HT1080 (cell line): ENCODE measurements at regions not wholly inside any gene's neighbourhood (a gene's known extent, or its start where the extent isn't known, plus 50 kb on each side); places are given as distances from the start of the nearest gene placed in this dataset.

Source experiments
- DNase-seq: peaks from one replicate; pipeline ENCODE4 v3.0.0-alpha.2; 2015; ENCODE audit warnings: low read depth

- no peak for DNase-seq
Measured at GRCh38 chr10:28810057-28810870, 132.9 kb downstream of the BAMBI start.

DNA sequence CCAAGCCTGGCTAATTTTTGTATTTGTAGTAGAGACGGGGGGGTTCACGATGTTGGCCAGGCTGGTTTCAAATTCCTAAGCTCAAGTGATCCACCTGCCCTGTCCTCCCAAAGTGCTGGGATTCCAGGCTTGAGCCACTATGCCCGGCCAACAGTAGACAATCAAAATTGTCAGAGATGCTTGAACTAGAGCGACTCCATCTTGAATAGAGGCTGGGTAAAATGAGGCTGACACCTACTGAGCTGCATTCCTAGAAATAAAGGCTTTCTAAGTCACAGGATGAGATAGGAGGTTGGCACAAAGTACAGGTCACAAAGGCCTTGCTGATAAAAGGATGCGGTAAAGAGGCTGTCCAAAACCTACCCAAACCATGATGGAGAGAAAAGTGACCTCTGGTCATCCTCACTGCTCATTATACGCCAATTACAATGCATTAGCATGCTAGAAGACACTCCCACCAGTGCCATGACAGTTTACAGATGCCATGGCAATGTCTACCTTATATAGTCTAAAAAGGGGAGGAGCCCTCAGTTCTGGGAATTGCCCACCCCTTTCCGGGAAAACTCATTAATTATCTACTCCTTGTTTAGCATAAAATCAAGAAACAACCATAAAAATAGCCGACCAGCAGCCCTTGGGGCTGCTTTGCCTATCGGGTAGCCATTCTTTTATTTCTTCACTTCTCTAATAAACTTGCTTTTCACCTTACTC is 134.5 kb downstream of the BAMBI start:
- no peak for DNase-seq

- DNase-seq = no peak
Measured at GRCh38 chr10:28812384-28813372, 135.4 kb downstream of the BAMBI start.

DNA sequence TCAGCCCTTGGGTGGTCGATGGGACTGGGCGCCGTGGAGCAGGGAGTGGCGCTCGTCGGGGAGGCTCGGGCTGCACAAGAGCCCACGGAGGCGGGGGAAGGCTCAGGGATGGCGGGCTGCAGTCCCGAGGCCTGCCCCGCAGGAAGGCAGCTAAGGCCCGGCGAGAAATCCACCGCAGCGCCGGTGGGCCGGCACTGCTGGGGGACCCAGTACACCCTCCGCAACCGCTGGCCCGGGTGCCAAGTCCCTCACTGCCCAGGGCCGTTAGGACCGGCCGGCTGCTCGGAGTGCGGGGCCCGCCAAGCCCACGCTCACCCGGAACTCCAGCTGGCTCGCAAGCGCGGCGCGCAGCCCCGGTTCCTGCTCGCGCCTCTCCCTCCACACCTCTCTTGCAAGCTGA is 138.4 kb downstream of the BAMBI start:
- DNase-seq = no peak

- no peak for DNase-seq
Measured at GRCh38 chr10:28822719-28823464, 145.6 kb downstream of the BAMBI start.

- no peak for DNase-seq
Measured at GRCh38 chr10:28823501-28824075, 146.3 kb downstream of the BAMBI start.

- no peak for DNase-seq
Measured at GRCh38 chr10:28833313-28833712, 156.0 kb downstream of the BAMBI start.

GRCh38 chr10:28836435-28836743 is 159.1 kb downstream of the BAMBI start:
- no peak for DNase-seq

DNA sequence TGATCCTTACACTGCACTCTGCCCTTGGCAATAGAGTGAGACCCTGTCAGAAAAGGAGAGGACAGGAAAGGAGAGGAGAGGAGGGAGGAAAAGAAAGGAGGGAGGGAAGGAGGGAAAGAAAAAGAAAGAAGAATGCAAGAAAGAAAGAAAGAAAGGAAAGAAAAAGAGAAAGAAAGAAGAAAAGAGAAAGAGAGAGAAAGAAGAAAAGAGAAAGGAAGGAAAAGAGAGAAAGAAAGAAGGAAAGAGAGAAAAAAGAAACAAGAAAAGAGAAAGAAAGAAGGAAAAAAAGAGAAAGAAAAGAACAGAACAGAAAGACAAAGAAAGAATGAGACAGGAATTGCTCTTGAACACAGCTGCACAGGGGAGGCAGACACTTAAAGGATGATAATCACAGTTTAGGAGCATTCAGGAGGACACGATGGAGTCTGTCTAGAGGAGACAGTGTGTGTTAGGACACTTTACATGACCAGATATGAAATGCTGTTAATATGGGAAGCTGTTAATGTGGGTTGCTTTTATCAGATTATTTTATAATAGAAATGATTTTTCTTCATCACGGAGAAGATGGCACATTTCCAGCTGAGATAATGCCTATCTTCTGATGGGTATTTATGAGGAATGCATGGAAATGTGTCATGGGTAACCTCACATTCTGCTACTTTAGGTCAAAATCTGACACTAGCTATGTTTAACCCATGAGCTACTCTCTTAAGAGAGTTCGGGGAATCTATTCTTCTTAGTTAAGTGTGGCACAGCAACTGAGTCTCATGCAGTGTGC is 160.5 kb downstream of the BAMBI start:
- no peak for DNase-seq

- DNase-seq = peak; percentile 31
Measured at GRCh38 chr10:28838908-28839307, 161.6 kb downstream of the BAMBI start.

- DNase-seq = peak; percentile 27
Measured at GRCh38 chr10:28839600-28840007, 162.3 kb downstream of the BAMBI start.

GRCh38 chr10:28840202-28840601 is 162.9 kb downstream of the BAMBI start:
- DNase-seq = no peak

- DNase-seq = no peak
Measured at GRCh38 chr10:28840971-28841370, 163.7 kb downstream of the BAMBI start.

GRCh38 chr10:28841625-28842024 is 164.3 kb downstream of the BAMBI start:
- DNase-seq = peak; percentile 66

GRCh38 chr10:28842321-28842720 is 165.0 kb downstream of the BAMBI start:
- peak; percentile 70 for DNase-seq

GRCh38 chr10:28845009-28845682 is 167.8 kb downstream of the BAMBI start:
- DNase-seq = peak; percentile 65

- DNase-seq = no peak
Measured at GRCh38 chr10:28849309-28849708, 172.0 kb downstream of the BAMBI start.

DNA sequence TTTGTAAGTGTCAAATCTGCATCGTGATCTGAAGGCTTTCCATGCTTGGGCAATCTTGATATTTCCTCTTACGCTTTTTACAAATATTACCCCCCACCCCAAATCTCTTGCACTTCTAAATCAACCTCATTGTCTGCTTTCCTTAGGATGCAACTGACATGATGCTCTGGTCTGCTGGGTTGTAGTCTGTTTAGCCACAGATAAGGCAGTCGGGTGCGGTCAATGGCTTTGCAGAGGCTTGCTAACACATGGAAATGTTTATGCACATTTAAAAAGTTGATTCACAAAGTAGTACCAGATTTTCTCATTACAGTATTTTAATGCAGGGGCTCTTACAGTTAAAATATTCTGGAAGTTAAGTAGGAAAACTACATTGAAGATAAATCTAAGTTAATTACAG is 172.5 kb downstream of the BAMBI start:
- DNase-seq = no peak

GRCh38 chr10:28850784-28851183 is 173.5 kb downstream of the BAMBI start:
- no peak for DNase-seq
